ENCODE measurements at regions not wholly inside any gene's neighbourhood (a gene's known extent, or its start where the extent isn't known, plus 50 kb on each side); places are given as distances from the start of the nearest gene placed in this dataset.

DNA sequence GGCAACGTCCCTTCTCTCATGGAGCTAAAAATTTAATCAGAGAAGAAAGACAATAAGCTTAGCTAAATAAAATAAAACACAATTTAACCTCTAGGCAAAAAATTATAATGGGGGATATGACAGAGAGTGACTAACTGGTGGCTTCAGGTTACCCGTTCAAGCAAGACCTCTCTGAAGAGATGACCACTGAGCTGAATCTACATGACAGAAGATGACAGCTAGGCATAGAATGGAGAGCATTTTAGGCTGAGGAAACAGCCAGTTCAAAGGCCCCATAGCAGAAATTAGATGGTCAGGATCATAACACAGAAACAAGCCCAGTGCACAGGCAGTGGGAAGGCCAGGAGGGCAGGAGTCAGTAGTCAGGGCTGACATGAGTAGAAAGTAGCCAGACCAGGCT is 1094.3 kb downstream of the VRK1 start:
- TF ChIP-seq, protein P1, sequence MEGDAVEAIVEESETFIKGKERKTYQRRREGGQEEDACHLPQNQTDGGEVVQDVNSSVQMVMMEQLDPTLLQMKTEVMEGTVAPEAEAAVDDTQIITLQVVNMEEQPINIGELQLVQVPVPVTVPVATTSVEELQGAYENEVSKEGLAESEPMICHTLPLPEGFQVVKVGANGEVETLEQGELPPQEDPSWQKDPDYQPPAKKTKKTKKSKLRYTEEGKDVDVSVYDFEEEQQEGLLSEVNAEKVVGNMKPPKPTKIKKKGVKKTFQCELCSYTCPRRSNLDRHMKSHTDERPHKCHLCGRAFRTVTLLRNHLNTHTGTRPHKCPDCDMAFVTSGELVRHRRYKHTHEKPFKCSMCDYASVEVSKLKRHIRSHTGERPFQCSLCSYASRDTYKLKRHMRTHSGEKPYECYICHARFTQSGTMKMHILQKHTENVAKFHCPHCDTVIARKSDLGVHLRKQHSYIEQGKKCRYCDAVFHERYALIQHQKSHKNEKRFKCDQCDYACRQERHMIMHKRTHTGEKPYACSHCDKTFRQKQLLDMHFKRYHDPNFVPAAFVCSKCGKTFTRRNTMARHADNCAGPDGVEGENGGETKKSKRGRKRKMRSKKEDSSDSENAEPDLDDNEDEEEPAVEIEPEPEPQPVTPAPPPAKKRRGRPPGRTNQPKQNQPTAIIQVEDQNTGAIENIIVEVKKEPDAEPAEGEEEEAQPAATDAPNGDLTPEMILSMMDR (IDR thresholded peaks at IDR 0.05): no peak
- no peak for TF ChIP-seq POLR2AphosphoS5 (IDR thresholded peaks at IDR 0.05)
- TF ChIP-seq POLR2A (IDR thresholded peaks at IDR 0.05): no peak

Measured in prostate gland (tissue), 2 donors.